ENCODE measurements at regions not wholly inside any gene's neighbourhood (a gene's known extent, or its start where the extent isn't known, plus 50 kb on each side); places are given as distances from the start of the nearest gene placed in this dataset.

GRCh38 chr2:590214-591175 is 86.7 kb downstream of the TMEM18 start:
- Histone ChIP-seq H3K27ac (no peak overlapping the region), H3K36me3 (no peaks in the 10 kb centered on the region), H3K4me1 (ENCODE audit: control insufficient read depth in 1 of 2, low read depth in 2 of 2) (no peaks in the 10 kb centered on the region), H3K27me3 (replicated peaks; ENCODE audit: insufficient read depth) (no peaks in the 10 kb centered on the region), H3K4me3 (no peak overlapping the region), H3K9me3 (no peaks in the 10 kb centered on the region)
- ATAC-seq (ENCODE audit: insufficient number of reproducible peaks, low FRiP score, low read depth) (no peak), DNase-seq (ENCODE audit: low spot score) (no peak)
- no peak for TF ChIP-seq CTCF (IDR thresholded peaks at IDR 0.05)

GRCh38 chr2:589281-590130 is 87.7 kb downstream of the TMEM18 start:
- Histone ChIP-seq H3K27ac (no peak overlapping the region), H3K9me3 (no peaks in the 10 kb centered on the region), H3K36me3 (no peaks in the 10 kb centered on the region), H3K4me1 (ENCODE audit: control insufficient read depth in 1 of 2, low read depth in 2 of 2) (no peaks in the 10 kb centered on the region), H3K4me3 (no peak overlapping the region), H3K27me3 (replicated peaks; ENCODE audit: insufficient read depth) (no peaks in the 10 kb centered on the region)
- no peak for DNase-seq (ENCODE audit: low spot score)
- TF ChIP-seq CTCF (IDR thresholded peaks at IDR 0.05), result no peak
- ATAC-seq (ENCODE audit: insufficient number of reproducible peaks, low FRiP score, low read depth), result no peak

- Histone ChIP-seq H3K27me3 (replicated peaks; ENCODE audit: insufficient read depth) (no peaks in the 10 kb centered on the region), H3K4me1 (ENCODE audit: control insufficient read depth in 1 of 2, low read depth in 2 of 2) (no peaks in the 10 kb centered on the region), H3K9me3 (no peaks in the 10 kb centered on the region), H3K27ac (no peak overlapping the region), H3K36me3 (no peaks in the 10 kb centered on the region), H3K4me3 (no peak overlapping the region)
- ATAC-seq (ENCODE audit: insufficient number of reproducible peaks, low FRiP score, low read depth) (no peak), DNase-seq (ENCODE audit: low spot score) (no peak)
- TF ChIP-seq CTCF (IDR thresholded peaks at IDR 0.05), result no peak
Observed at GRCh38 chr2:588074-588645, 89.0 kb downstream of the TMEM18 start.

- DNase-seq (ENCODE audit: low spot score) (no peak), ATAC-seq (ENCODE audit: insufficient number of reproducible peaks, low FRiP score, low read depth) (no peak)
- Histone ChIP-seq H3K4me3 (no peak overlapping the region), H3K4me1 (ENCODE audit: control insufficient read depth in 1 of 2, low read depth in 2 of 2) (no peaks in the 10 kb centered on the region), H3K27ac (no peak overlapping the region), H3K36me3 (no peaks in the 10 kb centered on the region), H3K27me3 (replicated peaks; ENCODE audit: insufficient read depth) (no peaks in the 10 kb centered on the region), H3K9me3 (no peaks in the 10 kb centered on the region)
- no peak for TF ChIP-seq CTCF (IDR thresholded peaks at IDR 0.05)
Observed at GRCh38 chr2:587087-587960, 89.9 kb downstream of the TMEM18 start.
